Globus pallidus (tissue), 1 donor: ENCODE measurements at regions not wholly inside any gene's neighbourhood (a gene's known extent, or its start where the extent isn't known, plus 50 kb on each side); places are given as distances from the start of the nearest gene placed in this dataset.
A peak's percentile ranks its signal among the peaks of the same experiment; 100 is the strongest.

Experiments
- DNase-seq: peaks from one replicate; pipeline ENCODE4 v3.0.0-alpha.2; 2015; ENCODE audit warnings: low spot score

DNA sequence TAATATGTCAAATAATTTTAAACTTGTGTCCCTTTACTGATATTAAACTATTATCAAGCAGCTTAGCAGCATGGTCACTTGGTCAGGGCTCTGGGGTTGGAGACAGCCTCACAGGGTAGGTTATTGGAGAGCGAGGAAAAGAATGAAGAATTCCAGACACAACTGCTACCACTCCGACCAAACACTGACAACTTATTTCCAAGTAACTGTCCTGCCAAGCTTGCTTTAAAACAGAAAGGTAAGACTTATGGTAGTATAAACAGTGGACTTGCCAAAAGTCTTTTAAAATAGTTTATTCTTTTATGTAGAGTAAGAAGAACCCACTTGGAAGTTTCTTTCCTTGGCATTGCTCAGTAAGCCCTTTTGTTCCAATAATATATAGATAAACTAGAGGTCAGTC, 364.1 kb downstream of the DEPDC1B start:
- DNase-seq = no peak

DNA sequence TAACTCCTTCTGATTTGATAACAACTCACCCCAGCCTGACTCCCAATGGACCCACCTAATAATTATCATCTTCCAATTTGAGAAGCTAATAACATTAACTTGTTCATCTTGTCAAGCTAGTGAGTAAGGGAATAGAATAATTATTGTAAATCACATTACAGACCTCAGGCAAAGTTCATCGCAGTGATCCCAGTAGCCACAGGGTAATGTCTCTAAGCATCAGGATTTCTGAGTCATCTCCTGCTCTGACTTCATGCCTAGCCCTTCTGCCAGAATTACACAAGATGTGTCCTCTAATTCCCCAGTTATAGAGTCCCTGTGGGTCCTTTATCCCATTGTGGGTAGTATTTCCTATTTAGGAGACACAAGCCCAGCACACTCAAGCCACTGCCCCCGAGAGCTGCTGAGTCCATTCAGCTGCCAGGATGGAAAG, 365.7 kb downstream of the DEPDC1B start:
- no peak for DNase-seq

DNA sequence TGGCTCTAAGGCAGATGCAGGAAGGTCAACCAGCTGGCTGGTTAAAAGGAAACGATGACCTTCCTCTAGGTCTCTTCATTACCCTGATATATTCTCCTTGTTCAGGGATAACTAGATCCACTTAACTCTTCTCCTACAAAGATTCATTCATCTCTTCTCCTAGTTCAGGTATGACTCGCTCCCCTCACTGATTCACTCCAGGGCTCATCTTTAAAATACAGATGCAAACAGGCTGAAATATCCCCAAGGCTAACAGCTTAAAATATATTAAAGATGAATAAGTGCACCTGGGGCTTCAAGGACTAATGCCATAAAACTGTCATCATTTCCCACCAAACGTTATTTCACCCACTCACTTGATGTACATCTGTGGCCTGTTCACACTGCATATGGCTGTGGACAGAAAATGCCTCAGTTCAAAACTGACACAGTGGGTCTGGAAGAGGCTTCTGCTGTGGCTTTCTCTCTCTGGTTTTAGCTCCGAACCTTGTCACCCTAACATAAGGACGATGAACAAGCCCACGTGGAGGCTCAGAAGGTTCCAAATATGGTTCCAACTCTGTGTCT, 366.9 kb downstream of the DEPDC1B start:
- no peak for DNase-seq

DNA sequence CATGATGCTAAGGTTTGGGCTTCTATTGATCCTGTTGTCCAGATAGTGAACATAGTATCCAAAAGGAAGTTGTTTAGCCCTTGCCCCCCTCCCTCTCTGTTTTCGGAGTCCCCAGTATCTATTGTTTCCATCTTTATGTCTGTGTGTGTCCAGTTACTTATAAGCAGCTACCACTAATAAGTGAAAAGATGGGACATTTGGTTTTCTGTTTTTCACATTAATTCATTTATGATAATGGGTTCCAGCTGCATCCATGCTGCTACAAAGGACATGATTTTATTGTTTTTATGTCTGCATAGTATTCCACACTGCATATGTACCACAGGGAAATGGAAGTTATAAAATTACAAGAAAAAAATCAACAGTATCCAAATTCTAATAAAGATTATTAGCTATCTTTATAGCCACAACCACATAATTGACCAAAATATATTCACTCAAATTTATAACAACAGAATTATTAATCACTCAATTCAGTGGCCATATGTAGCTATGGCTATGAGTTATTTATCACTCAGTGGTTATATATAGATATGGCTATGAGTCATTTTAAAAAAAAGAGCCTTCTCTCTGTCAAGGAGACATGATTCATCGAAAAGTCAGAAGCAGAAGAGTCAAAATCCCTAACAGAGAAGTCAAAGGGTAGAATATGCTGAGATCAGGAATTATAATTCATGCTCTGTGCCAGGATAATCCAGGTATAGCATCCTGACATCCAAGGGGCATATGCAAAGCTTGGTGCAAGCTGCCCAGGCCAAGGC, 367.5 kb downstream of the DEPDC1B start:
- no peak for DNase-seq

DNA sequence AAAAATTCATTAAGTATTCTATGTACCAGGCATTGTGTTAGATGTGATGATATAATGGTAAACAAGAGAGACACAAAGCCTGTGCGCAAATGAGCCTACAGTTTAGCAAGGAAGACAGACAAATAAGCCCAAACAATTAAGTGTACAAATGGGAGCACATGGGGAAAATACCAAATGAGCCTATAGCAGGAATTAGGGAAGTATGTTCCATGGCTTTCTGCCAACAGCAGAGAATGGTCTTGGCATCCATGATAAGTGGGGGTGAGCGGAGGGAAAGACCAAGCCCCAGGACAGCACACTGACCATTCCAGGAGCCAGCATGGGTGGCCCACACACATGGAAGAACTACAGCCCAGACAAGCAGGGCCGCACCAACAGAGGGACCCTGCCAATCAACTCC, 369.7 kb downstream of the DEPDC1B start:
- DNase-seq = no peak

DNA sequence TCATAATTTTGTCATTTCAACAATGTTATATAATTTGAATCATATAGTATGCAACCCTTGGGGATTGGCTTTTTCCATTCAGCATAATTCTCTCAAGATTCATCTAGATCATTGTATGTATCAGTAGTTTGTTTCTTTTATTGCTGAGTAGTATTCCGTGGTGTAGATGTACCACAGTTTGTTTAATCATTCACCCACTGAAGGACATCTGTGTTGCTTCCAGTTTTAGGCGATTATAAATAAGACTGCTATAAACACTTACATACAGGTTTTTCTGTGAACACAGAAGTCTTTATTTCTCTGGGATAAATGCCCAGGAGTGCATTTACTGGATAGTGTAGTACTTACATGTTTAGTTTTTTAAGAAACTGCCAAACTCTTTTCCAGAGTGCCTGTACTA, 374.1 kb downstream of the DEPDC1B start:
- DNase-seq = no peak

DNA sequence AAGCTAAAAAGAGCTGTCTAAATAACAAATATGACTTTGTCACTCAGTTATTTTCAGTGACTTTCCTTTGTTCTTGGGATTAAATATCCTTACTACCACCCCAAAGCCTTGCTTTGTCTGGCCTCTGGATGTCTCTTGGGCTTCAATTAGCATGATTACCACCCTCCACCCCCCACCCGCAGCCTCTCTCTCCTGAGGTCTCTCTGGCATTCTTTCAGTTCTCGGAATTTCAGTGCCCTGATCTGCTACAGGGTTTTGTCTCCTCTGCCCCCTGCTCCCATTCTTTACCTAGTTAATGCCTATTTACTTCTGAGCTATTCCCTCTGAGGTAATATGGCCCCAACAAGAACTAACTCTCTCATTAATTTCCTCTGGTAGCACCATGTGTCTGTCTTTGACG, 376.4 kb downstream of the DEPDC1B start:
- DNase-seq = no peak

DNA sequence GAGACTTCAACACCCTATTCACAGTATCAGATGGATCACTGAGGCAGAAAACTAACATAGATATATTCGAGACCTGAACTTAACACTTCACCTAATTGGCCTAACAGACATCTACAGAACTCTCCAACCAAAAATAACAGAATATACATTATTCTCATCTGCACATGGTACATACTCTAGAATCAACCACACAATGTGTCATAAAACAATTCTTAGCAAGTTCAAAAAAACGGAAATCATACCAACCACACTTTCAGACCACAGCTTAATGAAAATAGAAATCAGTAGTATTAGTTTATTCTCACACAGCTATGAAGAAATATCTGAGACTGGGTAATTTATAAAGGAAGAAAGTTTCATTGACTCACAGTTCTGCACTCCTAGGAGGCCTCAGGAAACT, 387.9 kb downstream of the DEPDC1B start:
- DNase-seq = no peak

DNA sequence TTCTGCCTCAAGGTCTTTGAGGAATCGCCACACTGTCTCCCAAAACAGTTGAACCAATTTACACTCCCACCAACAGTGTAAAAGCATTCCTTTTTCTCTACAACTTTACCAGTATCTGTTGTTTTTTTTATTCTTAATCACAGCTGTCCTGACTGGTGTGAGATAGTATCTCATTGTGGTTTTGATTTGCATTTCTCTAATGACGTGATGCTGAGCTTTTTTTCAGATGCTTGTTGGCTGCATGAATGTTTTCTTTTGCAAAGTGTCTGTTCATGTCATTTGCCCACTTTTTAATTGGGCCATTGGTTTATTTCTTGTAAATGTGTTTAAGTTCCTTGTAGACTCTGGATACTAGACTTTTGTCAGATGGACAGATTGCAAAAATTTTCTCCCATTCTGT, 400.0 kb downstream of the DEPDC1B start:
- DNase-seq = no peak

DNA sequence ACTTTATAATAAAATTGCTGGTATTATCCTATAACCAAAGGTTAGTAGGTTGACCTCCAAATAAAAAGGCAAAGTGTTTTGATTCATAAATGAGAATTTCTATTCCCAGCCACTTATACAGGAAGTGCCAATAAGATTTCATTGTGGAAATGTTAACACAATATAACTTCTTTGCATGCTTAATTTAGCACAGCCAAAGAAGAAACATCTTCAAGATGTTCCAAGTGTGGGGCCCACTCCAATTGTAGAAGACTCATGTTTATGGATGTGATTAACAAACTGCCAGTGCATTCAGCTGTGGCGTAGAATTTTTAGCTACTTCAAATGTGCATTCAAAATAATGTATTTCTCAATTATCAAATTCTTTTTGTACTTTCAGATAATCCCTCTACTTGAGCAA, 402.3 kb downstream of the DEPDC1B start:
- peak; percentile 6 for DNase-seq

DNA sequence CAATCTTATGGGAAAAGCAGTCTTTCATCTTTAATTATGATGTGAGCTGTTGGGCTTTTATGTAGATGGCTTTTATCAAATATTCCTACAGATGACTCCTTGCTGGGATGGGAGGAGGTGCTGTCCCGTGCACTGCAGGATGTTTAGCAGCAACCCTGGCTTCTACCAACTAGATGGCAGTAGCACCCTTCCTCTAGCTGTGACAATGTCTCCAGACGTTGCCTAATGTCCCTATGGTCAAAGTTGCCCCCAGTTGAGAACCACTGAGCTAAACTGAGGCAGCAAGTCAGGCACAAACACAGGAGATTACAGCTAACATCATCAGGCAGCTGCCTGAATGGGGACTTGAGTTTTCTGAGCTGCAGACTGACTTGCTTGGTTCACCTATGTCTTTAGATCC, 401.9 kb upstream of the PDE4D start:
- peak; percentile 54 for DNase-seq

DNA sequence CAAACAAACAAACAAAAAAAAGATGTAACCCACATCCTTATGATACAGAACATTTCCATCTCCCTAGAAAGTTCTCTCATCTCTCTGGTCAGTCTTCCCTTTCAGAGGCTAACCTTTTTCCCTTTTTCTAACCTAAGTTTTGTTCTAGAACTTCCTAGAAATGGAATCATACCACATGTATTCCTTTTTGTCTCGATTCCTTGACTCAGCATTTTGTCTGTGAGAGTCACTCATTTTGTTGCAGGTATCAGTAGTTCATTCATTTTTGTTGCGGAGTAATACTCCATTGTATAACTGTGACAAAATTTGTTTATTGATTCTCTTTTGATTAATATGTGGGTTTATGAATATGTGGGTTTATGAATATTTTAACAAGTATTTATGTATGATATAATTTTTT, 400.0 kb upstream of the PDE4D start:
- DNase-seq = no peak

DNA sequence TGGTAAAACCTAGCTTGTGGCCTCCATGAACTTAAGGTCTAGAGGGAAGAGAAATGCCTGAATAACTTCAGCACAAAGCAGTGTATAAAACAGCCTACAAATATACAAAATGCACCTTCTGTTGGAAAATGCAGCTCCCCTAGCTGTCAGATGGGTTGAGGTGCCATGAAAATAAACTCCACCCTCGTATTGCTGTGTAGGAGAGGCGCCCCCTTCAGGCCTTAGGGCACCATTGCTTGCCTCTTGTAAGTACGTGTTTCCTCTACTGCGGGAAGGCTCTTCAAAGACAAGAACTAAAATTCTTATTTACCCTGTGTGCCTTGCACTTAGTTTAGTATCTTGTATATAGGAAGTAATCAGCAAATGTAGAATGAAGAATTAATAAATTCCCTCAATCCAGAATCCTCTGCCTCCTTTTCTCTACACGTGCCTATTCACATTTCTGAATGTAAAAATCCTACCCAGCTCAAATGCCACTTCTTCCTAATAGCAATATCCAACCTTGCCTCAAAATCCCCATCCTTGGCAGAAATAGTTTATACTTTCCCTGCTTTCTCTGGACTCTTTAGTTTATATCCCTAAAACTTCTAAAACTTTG, 393.7 kb upstream of the PDE4D start:
- DNase-seq = peak; percentile 60

DNA sequence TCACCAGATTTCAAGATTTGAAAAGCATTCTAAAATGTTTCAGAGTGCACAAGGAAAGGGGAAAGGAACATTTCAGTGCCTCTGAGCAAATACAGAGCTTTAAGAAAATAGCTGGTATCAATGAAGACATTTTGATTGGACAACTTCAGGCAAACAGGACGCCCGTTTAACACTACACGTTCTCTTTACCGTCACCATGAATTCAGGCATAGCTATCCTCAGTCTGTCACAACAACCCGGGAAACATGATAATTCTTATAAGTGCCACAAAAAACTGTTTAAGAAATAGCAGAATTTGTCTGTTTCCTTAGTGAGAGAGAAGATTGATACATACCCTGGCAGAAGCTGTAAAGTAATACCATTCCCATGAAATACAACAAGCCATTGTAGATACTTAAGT, 392.4 kb upstream of the PDE4D start:
- DNase-seq = no peak

DNA sequence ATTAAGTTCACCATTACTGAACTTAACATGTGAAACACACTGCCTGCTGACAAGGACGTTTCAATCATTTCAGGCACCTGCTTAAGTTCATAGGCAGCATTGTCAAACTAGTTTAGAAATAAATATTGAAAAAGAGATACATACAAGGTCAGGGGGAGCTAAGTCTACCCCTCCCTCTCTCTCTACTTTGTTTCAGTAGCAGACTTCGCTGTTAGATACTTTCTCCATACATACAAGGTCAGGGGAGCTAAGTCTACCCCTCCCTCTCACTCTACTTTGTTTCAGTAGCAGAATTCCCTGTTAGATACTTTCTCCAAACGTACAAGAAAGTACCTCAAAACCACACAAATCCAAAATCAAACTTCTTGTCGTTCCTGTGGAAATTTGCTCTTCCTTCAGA, 387.4 kb upstream of the PDE4D start:
- no peak for DNase-seq

DNA sequence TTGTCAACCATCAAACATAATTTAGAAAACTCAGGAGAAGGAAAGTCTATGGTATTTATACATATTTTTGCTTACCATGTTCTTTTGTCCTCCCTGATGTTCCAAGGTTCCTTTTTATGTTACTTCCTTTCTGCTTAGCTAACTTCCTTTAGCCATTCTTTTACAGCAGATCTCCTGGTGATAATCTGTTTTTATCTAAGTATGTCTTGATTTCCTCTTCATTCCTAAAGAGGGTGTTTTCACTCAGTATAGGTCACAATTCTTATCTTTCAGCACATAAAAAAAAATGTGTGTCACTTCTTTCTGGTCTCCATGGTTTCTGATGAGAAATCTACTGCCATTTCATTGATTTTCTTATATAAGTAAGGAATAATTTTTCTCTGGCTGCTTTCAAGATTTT, 384.4 kb upstream of the PDE4D start:
- DNase-seq = no peak

DNA sequence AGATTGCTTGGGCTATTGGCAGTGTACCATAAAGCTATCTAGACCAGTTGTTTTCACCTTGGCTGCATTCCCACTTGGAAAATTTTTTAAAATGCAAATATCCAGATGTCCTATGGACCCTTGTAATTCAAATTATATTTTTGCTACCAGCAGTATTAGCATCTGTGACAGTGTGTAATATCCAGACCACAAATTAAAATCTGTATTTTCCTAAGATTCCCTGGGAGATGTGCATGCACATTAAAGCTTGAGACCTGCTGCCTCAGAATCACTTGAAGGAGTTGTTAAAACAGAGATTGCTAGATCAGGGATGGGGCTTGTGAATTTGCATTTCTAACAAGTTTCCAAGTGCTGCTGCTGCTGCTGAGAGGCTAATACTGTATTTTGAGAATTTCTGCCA, 381.2 kb upstream of the PDE4D start:
- no peak for DNase-seq

DNA sequence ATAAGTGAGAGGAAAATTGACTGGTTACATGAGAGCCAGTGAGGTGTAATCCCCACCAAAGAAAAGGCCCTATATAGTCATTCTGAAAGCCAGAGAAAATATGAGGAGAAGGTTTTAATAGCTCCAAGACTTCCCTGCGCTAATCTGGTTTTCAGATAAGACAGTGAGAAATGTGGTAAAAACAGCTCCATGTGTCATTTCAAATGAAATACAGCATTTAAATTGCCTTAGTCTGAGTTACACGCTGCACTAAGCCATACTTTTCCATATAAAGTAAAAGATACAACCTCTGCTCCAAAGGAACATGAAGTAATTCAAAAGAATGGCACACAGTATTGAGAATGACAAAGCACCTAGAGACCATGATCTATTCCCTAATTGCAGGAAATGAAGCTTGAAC, 378.0 kb upstream of the PDE4D start:
- DNase-seq = no peak

DNA sequence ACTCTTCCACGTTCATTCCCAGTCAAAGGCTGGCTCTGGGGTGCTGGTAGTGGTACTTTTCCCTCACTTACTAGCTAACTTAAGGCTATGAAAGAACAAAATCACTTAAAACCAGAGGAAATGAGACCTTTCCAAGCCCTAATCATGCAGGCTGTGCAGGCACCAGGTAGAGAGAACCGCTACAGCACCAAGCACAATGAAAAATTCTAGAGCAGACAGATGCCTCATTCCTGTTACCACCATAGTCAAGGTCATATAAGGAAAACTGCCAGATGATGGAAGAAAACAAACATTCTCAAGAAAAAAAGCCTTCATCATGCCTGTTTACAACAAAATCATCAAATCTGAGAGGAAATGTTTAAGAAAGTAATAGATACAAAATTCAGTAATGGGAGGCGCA, 374.4 kb upstream of the PDE4D start:
- no peak for DNase-seq

DNA sequence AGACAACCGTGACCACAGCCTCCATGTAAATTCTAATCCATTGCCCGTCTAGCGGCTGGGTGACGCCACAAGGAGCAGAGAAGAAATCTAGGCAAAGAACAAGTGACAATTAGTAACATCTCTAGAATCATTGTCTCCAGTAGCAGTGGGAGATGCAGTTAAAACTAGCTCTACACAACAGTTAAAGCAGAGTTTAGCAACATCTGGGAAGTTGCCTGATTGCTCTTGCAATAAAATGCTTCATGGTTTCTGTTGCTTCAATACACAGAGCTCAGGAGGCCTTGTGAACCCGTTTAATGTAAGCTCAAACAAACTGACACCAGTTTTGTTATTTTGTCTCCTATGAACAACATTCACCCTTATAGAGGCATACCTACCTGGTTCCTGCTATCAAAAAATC, 369.8 kb upstream of the PDE4D start:
- no peak for DNase-seq

DNA sequence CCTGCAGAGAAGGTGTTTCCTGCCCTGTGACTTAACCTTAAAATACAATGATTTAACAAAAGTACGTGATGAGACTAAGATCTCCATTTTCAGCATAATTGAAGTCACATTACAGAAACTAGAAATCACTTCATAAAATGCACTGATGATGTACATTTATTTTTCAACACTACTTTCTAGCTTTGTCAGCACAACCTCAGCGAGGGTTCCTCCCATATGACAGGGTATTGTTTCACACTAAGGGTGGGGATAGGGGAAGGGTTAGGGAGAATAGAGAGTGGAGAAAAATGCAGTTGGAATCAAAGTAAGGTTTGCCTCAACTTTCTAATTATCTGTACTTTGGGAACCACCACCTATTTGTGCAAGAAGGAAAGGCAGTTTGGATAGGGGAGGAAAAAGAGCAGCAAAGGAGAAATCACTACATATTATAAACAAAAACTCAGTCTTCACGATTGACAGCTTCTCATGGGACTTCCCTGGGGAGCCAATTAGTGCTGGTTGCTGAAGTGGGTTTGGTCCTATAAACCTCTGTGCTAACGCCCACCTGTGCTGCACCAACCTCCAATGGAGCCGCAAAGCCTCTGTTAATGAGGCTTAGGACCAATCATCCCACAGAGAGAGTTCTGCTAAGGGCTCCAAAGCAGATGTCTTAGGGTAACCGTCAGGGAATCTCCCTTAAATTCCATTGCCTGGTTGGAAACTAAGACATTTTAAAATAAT, 369.2 kb upstream of the PDE4D start:
- DNase-seq = no peak

DNA sequence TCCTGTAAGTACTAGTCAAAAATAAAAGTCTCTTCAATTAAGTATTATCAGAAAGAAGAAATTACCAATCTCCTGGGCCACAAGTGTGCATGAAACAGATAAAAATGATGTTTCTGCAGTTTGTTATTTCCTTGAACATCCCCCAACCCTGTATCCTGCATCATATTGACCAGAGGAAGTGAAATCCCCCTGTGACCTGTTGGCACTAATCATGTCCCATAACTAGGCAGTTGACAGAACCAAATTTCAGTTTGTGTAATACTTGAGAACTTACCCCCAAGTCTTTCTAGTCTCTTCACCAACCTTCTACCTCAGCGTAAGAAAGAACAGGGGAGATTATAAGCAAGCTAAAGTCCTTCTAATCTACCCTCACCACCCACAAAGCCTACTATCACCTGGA, 368.2 kb upstream of the PDE4D start:
- no peak for DNase-seq

DNA sequence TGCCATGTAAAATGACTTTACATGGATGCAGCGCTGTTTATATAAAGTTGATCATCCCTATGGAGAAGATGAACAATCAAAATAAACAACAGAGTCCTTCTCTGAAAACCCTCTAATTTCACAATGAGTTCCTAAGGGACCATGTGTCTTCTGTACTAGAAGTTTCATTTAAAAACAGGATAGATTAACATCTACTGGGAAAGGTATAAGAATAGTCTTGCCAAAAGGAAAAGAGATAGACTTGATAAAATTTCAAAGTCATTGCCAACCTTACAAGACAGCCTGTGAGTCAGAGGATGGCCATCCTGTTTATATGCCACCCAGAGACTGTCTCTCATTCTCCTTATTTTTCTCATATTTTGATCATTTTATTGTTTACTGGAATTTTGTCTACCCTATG, 367.1 kb upstream of the PDE4D start:
- DNase-seq = no peak
